GM12874 (cell line): ENCODE measurements at regions not wholly inside any gene's neighbourhood (a gene's known extent, or its start where the extent isn't known, plus 50 kb on each side); places are given as distances from the start of the nearest gene placed in this dataset.

Experiments used
- TF ChIP-seq, protein P1 (sequence below): IDR thresholded peaks from 2 replicates; pipeline ENCODE4 v1.5.1; 2011; ENCODE audit warnings: low read depth, mild to moderate bottlenecking, control low read depth, low read length, moderate library complexity; ENCODE audit not compliant: insufficient read depth

DNA sequence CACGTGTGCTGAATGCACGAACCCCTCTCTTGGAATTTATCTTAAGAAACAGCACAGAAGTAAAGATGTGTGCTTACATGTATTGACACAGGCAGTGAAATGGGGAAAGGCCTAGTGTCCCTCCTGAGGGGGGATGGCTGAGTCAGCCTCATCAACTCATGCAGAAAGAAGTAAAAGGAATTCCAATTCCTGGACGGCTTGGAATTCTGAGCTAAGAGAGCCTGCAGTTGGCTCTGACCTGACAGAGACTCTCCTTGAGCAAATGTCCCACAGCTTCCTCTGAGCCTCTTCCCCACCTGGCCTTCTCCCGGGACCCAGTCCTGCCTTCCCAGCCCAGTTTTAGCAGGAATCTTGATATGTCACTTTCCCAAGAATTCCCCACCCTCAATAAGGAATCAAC is 542.4 kb upstream of the ADARB2 start:
- TF ChIP-seq, protein P1, sequence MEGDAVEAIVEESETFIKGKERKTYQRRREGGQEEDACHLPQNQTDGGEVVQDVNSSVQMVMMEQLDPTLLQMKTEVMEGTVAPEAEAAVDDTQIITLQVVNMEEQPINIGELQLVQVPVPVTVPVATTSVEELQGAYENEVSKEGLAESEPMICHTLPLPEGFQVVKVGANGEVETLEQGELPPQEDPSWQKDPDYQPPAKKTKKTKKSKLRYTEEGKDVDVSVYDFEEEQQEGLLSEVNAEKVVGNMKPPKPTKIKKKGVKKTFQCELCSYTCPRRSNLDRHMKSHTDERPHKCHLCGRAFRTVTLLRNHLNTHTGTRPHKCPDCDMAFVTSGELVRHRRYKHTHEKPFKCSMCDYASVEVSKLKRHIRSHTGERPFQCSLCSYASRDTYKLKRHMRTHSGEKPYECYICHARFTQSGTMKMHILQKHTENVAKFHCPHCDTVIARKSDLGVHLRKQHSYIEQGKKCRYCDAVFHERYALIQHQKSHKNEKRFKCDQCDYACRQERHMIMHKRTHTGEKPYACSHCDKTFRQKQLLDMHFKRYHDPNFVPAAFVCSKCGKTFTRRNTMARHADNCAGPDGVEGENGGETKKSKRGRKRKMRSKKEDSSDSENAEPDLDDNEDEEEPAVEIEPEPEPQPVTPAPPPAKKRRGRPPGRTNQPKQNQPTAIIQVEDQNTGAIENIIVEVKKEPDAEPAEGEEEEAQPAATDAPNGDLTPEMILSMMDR, result no peak

DNA sequence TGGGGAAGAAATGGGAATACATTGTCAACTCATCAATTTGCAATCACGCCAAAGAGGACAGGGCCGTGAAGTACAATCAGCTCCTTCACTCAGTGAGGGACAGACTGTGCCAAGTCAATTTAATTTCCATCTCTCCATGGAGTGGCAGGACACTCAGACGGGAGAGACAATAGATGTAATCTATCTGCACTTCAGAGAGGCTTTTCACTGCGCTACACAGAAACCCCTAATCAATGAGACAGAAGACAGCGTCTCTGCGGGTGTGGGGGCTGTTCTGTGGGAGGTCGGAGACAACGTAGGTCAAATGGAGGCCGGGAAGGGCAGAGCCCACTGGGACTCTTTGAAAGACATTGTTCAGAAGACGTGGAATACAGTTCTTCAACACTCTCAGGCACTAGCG is 541.0 kb upstream of the ADARB2 start:
- TF ChIP-seq, protein P1, result no peak

GRCh38 chr10:2263561-2263960 is 526.2 kb upstream of the ADARB2 start:
- TF ChIP-seq, protein P1, result no peak

DNA sequence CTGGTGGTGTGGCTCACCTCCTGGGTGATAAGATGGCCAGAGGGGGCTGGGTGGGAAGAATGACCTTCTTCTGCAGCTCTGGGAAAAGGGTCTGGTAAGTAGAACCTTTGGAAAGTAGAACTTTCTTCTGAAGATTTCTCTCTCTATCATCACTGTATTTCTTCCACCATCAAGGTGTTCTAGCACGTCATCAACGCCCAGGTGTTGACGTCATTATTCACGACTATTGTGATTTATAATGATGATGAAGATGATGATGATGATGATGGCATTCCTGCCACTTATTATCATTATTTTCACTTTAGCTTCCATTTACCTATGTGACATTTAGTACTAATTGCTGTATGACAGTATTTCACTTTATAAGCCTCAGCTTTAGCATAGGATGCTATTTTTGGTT is 525.6 kb upstream of the ADARB2 start:
- TF ChIP-seq, protein P1, result no peak

- TF ChIP-seq, protein P1, result no peak
Observed at GRCh38 chr10:2262333-2262732, 525.0 kb upstream of the ADARB2 start.

- TF ChIP-seq, protein P1, result no peak
Observed at GRCh38 chr10:2256241-2256640, 518.9 kb upstream of the ADARB2 start.

GRCh38 chr10:2252096-2252495 is 514.8 kb upstream of the ADARB2 start:
- TF ChIP-seq, protein P1, result no peak

- TF ChIP-seq, protein P1, result no peak
Observed at GRCh38 chr10:2251631-2252030, 514.3 kb upstream of the ADARB2 start.
